HEK293T (cell line): ENCODE measurements at regions not wholly inside any gene's neighbourhood (a gene's known extent, or its start where the extent isn't known, plus 50 kb on each side); places are given as distances from the start of the nearest gene placed in this dataset.
"Not testable (repeated sequence)": the region's sequence is repeated elsewhere in the genome, so short reads cannot be mapped to it uniquely, and the experiment has no call there.

Experiments
- CTCF ChIA-PET: fragments of 350-600 bp; formaldehyde crosslinking; extraction: SDS; loops from one replicate; lab custom pipeline; 2021; ENCODE audit warnings: antibody characterized with exemption, inconsistent platforms; lab: Yijun Ruan, JAX
- POLR2A ChIA-PET: fragments of 350-600 bp; formaldehyde crosslinking; extraction: SDS; loops from one replicate; lab custom pipeline; 2020; ENCODE audit warnings: antibody characterized with exemption, inconsistent platforms; lab: Yijun Ruan, JAX
- DNase-seq: peaks from one replicate; pipeline ENCODE4 v3.0.0; 2012; ENCODE audit warnings: mixed read lengths; ENCODE audit errors: extremely low spot score
- ARNT ChIP-seq: fragments of 450-650 bp; IDR thresholded peaks from 2 replicates; pipeline ENCODE4 v1.6.1; 2017; ENCODE audit warnings: mild to moderate bottlenecking
- BHLHE40 ChIP-seq: fragments of 450-650 bp; IDR thresholded peaks from 2 replicates; pipeline ENCODE4 v1.6.1; 2016; ENCODE audit warnings: mild to moderate bottlenecking, moderate library complexity, borderline replicate concordance
- CTBP1 ChIP-seq: fragments of 450-650 bp; IDR thresholded peaks from 2 replicates; pipeline ENCODE4 v1.6.1; 2016; ENCODE audit warnings: borderline replicate concordance
- ELF4 ChIP-seq: fragments of 450-650 bp; IDR thresholded peaks from 2 replicates; pipeline ENCODE4 v1.6.1; 2017; ENCODE audit warnings: antibody characterized with exemption
- FOXA1 ChIP-seq: fragments of 450-650 bp; IDR thresholded peaks from 2 replicates; pipeline ENCODE4 v1.6.1; 2016; ENCODE audit warnings: mild to moderate bottlenecking
- FOXK2 ChIP-seq: fragments of 450-650 bp; IDR thresholded peaks from 2 replicates; pipeline ENCODE4 v1.6.1; 2016; ENCODE audit warnings: mild to moderate bottlenecking
- FOXM1 ChIP-seq: fragments of 450-650 bp; IDR thresholded peaks from 2 replicates; pipeline ENCODE4 v1.6.1; 2017; ENCODE audit warnings: mild to moderate bottlenecking, borderline replicate concordance
- HDGF ChIP-seq: fragments of 450-650 bp; IDR thresholded peaks from 2 replicates; pipeline ENCODE4 v1.6.1; 2017; ENCODE audit warnings: antibody characterized with exemption, borderline replicate concordance
- L3MBTL2 ChIP-seq: fragments of 450-650 bp; conservative IDR thresholded peaks from 2 replicates; pipeline ENCODE4 v1.6.1; 2016; ENCODE audit warnings: mild to moderate bottlenecking
- LEF1 ChIP-seq: fragments of 450-650 bp; IDR thresholded peaks from 2 replicates; pipeline ENCODE4 v1.6.1; 2017; ENCODE audit warnings: mild to moderate bottlenecking, borderline replicate concordance
- NFRKB ChIP-seq: fragments of 450-650 bp; IDR thresholded peaks from 2 replicates; pipeline ENCODE4 v1.6.1; 2016; ENCODE audit warnings: mild to moderate bottlenecking, moderate library complexity
- SP1 ChIP-seq: fragments of 450-650 bp; IDR thresholded peaks from 2 replicates; pipeline ENCODE4 v1.6.1; 2017
- SUZ12 ChIP-seq: fragments of 450-650 bp; IDR thresholded peaks from 2 replicates; pipeline ENCODE4 v1.6.1; 2016; ENCODE audit warnings: mild to moderate bottlenecking
- TARDBP ChIP-seq: fragments of 450-650 bp; IDR thresholded peaks from 2 replicates; pipeline ENCODE4 v1.6.1; 2016
- ZNF384 ChIP-seq: fragments of 450-650 bp; IDR thresholded peaks from 2 replicates; pipeline ENCODE4 v1.6.1; 2016
- TF ChIP-seq, protein P1 (sequence below): fragments of 450-650 bp; IDR thresholded peaks from 2 replicates; pipeline ENCODE4 v1.6.1; 2016

- ChIA-PET CTCF (no interaction called here), POLR2A (no interaction called here)
- TF ChIP-seq FOXK2, result no peak
- no peak for TF ChIP-seq HDGF
- no peak for TF ChIP-seq FOXM1
- TF ChIP-seq ELF4, result no peak
- TF ChIP-seq FOXA1, result no peak
- TF ChIP-seq ARNT, result no peak
- TF ChIP-seq L3MBTL2, result no peak
- no peak for TF ChIP-seq ZNF384
- TF ChIP-seq CTBP1, result no peak
- TF ChIP-seq BHLHE40, result no peak
- no peak for TF ChIP-seq SUZ12
- no peak for TF ChIP-seq TARDBP
- no peak for TF ChIP-seq NFRKB
- no peak for TF ChIP-seq LEF1
- no peak for TF ChIP-seq SP1
Observed at GRCh38 chr4:32929796-32930699, 2209.9 kb downstream of the PCDH7 start.

GRCh38 chr4:32930700-32931099 lies 2210.5 kb downstream of the PCDH7 start:
- ChIA-PET CTCF (no interaction called here), POLR2A (no interaction called here)
- DNase-seq, result no peak
- TF ChIP-seq FOXK2, result no peak
- no peak for TF ChIP-seq FOXM1
- TF ChIP-seq SP1, result no peak
- no peak for TF ChIP-seq CTBP1
- TF ChIP-seq, protein P1, sequence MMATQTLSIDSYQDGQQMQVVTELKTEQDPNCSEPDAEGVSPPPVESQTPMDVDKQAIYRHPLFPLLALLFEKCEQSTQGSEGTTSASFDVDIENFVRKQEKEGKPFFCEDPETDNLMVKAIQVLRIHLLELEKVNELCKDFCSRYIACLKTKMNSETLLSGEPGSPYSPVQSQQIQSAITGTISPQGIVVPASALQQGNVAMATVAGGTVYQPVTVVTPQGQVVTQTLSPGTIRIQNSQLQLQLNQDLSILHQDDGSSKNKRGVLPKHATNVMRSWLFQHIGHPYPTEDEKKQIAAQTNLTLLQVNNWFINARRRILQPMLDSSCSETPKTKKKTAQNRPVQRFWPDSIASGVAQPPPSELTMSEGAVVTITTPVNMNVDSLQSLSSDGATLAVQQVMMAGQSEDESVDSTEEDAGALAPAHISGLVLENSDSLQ, result no peak
- no peak for TF ChIP-seq LEF1
- TF ChIP-seq ARNT, result no peak
- no peak for TF ChIP-seq BHLHE40

More at GRCh38 chr4:32929796-32930699, 2209.9 kb downstream of the PCDH7 start:
- no peak for DNase-seq

DNA sequence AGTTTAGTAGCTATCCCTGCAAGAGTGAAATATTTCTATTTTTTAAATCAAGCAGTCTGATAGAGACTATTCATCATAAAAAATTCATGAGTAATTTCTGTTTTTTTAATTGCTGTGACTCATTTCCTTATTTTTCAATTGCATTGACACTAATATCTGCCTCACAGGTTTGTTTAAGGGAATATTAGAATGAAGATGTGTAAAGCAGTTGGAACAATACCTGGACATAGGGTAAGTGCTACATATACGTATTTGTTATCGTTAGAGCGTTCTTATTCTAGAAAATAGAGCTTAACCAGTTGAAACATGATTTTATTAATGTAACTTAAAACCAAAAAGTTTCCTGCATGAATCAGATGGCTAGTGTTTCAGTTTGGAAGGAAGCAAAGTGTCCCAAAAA lies 2211.3 kb downstream of the PCDH7 start:
- POLR2A ChIA-PET, result no interaction called here
- DNase-seq, result no peak
- TF ChIP-seq BHLHE40 (no peak), ELF4 (no peak), L3MBTL2 (no peak), FOXA1 (no peak), ARNT (no peak), HDGF (no peak), FOXK2 (no peak), CTBP1 (no peak), ZNF384 (no peak), NFRKB (no peak), LEF1 (no peak), SUZ12 (no peak), SP1 (no peak), FOXM1 (no peak), TARDBP (no peak)
- TF ChIP-seq, protein P1, result no peak
- CTCF ChIA-PET, result no interaction called here

DNA sequence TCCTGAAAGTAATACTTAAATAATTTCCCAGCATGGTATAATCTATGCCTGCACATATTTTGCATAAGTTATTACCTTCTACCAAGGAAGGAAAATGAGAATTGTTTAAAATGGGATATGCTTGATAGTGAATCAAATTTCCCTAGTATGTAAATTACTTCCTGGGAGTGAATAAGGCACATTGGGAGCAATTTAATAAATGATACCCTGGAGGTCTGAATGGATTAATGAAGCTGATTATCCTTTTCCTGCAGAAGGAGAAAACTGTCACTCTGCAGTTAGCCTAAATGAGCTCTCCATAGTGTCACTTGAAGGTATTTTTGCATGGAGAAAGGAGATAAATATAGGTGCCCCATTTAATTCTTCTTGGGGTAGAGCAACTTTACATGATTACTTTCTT lies 2212.0 kb downstream of the PCDH7 start:
- DNase-seq, result no peak
- TF ChIP-seq SUZ12, result no peak
- TF ChIP-seq ARNT, result no peak
- no peak for TF ChIP-seq LEF1
- no peak for TF ChIP-seq TARDBP
- no peak for TF ChIP-seq ZNF384
- no peak for TF ChIP-seq FOXK2
- TF ChIP-seq FOXA1, result no peak
- no peak for TF ChIP-seq FOXM1
- TF ChIP-seq L3MBTL2, result no peak
- no peak for TF ChIP-seq CTBP1
- no peak for TF ChIP-seq ELF4
- POLR2A ChIA-PET, result no interaction called here
- CTCF ChIA-PET, result no interaction called here

DNA sequence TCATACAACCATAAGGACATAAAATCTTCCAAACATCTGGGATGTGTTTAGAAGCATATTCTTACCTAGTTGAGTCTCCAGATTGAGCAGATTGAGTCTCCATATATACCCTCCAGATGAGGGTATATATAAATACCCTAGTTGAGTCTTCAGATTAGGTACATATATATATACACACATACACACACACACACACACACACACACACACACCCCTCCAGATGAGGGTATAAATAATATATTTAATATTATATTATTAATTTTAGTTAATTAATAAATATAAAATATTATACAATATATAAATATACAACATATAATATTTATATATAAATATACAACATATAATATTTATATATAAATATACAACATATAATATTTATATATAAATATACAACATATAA lies 2219.1 kb downstream of the PCDH7 start:
- CTCF ChIA-PET, POLR2A ChIA-PET, DNase-seq: not testable (repeated sequence)

DNA sequence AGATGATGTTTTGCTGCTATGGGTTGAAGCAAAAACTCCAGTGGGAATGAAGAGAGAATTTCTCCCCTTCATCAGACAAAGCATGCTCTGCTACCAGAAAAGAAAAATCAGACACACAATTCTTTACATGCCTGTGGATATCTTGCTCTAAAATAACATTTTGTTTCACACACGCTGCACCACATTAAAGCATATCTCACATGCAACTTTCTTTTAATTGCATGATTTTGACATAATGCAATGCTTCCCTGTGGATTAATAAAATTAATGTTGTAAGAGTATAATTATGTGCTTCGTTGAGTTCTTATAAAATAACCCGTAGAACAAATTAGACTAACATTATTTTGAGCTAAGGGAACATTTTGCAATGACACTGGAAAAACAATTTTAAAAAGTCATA lies 2230.7 kb downstream of the PCDH7 start:
- POLR2A ChIA-PET, result no interaction called here
- TF ChIP-seq ZNF384 (no peak), SUZ12 (no peak), LEF1 (no peak), FOXM1 (no peak), TARDBP (no peak), NFRKB (no peak)
- CTCF ChIA-PET, result no interaction called here
- no peak for DNase-seq

- no peak for DNase-seq
- POLR2A ChIA-PET, result no interaction called here
- no peak for TF ChIP-seq ELF4
- no peak for TF ChIP-seq SP1
- TF ChIP-seq ARNT, result no peak
- no peak for TF ChIP-seq FOXK2
- no peak for TF ChIP-seq FOXA1
- no peak for TF ChIP-seq FOXM1
- CTCF ChIA-PET, result no interaction called here
Observed at GRCh38 chr4:32958586-32958985, 2238.4 kb downstream of the PCDH7 start.
